Activated B cell treated with CpG ODN at 0.5 μM for 24 hours (primary cell): ENCODE measurements at regions not wholly inside any gene's neighbourhood (a gene's known extent, or its start where the extent isn't known, plus 50 kb on each side); places are given as distances from the start of the nearest gene placed in this dataset.

Source experiments
- ATAC-seq: fragments of 200-7000 bp; cut with Tn5 transposase; one replicate; pipeline ENCODE4 v1.10.0; 2021; ENCODE audit warnings: low read depth, mild to moderate bottlenecking, moderate library complexity
- CTCF ChIA-PET: fragments of 350-600 bp; sonication (Branson Sonifier 250); formaldehyde crosslinking; loops from one replicate; lab custom pipeline; 2021; ENCODE audit warnings: antibody characterized with exemption; lab: Charles Lee
- POLR2A ChIA-PET: fragments of 350-600 bp; sonication (Branson Sonifier 250); formaldehyde crosslinking; loops from one replicate; lab custom pipeline; 2021; ENCODE audit warnings: antibody characterized with exemption; lab: Charles Lee
- DNase-seq: peaks from one replicate; pipeline ENCODE4 v3.0.0; 2022
- H3K27ac Mint-ChIP-seq: one replicate; pipeline ENCODE4 v1.8.0; 2020; ENCODE audit warnings: mixed read lengths
- H3K27me3 Mint-ChIP-seq: one replicate; pipeline ENCODE4 v1.8.0; 2021; ENCODE audit warnings: mixed read lengths
- H3K36me3 Mint-ChIP-seq: one replicate; pipeline ENCODE4 v1.8.0; 2021; ENCODE audit warnings: low read depth, mixed read lengths
- H3K4me1 Mint-ChIP-seq: one replicate; pipeline ENCODE4 v1.8.0; 2021; ENCODE audit warnings: mixed read lengths
- H3K4me3 Mint-ChIP-seq: one replicate; pipeline ENCODE4 v1.8.0; 2020; ENCODE audit warnings: mild to moderate bottlenecking, mixed read lengths
- H3K9me3 Mint-ChIP-seq: one replicate; pipeline ENCODE4 v1.8.0; 2020; ENCODE audit warnings: mixed read lengths
- CTCF ChIP-seq: fragments of 200-600 bp; IDR thresholded peaks from one replicate; pipeline ENCODE4 v1.8.0; 2022; ENCODE audit warnings: antibody characterized with exemption, mild to moderate bottlenecking
- intact Hi-C: fragments of 100-400 bp; cut with micrococcal nuclease; formaldehyde crosslinking; loops from one replicate; pipeline ENCODE4 v1.15.1; 2024

GRCh38 chr5:155189476-155189875 is 175.9 kb downstream of the KIF4B start:
- intact Hi-C loops, result no loop called here

GRCh38 chr5:155189981-155190380 is 176.4 kb downstream of the KIF4B start:
- ChIA-PET CTCF (no interaction called here), POLR2A (no interaction called here)
- DNase-seq (no peak), ATAC-seq (no peak)
- no peak overlapping the region for H3K27ac Mint-ChIP-seq
- no peaks in the 10 kb centered on the region for H3K4me1 Mint-ChIP-seq
- TF ChIP-seq CTCF, result no peak
- intact Hi-C loops, result no loop called here
- no peaks in the 10 kb centered on the region for H3K36me3 Mint-ChIP-seq
- no peaks in the 10 kb centered on the region for H3K27me3 Mint-ChIP-seq
- H3K9me3 Mint-ChIP-seq, result peaks cover 6% of the 10 kb centered on the region
- no peak overlapping the region for H3K4me3 Mint-ChIP-seq

More at GRCh38 chr5:155189476-155189875, 175.9 kb downstream of the KIF4B start:
- Mint-ChIP-seq H3K27me3 (no peaks in the 10 kb centered on the region), H3K36me3 (no peaks in the 10 kb centered on the region), H3K4me3 (no peak overlapping the region), H3K27ac (no peak overlapping the region), H3K4me1 (no peaks in the 10 kb centered on the region), H3K9me3 (peaks cover 6% of the 10 kb centered on the region)
- ATAC-seq (no peak), DNase-seq (no peak)
- ChIA-PET CTCF (no interaction called here), POLR2A (no interaction called here)
- TF ChIP-seq CTCF, result no peak

GRCh38 chr5:155193029-155193428 is 179.5 kb downstream of the KIF4B start:
- Mint-ChIP-seq H3K27ac (no peak overlapping the region), H3K27me3 (no peaks in the 10 kb centered on the region), H3K4me1 (no peaks in the 10 kb centered on the region), H3K4me3 (no peak overlapping the region), H3K9me3 (no peaks in the 10 kb centered on the region), H3K36me3 (no peaks in the 10 kb centered on the region)
- ATAC-seq (no peak), DNase-seq (no peak)
- POLR2A ChIA-PET, result no interaction called here
- no peak for TF ChIP-seq CTCF
- CTCF ChIA-PET, result no interaction called here
- intact Hi-C loops, result no loop called here

- H3K4me1 Mint-ChIP-seq, result no peaks in the 10 kb centered on the region
- ChIA-PET POLR2A (no interaction called here), CTCF (no interaction called here)
- H3K36me3 Mint-ChIP-seq, result no peaks in the 10 kb centered on the region
- no peaks in the 10 kb centered on the region for H3K9me3 Mint-ChIP-seq
- no peak for TF ChIP-seq CTCF
- no peak overlapping the region for H3K4me3 Mint-ChIP-seq
- intact Hi-C loops, result no loop called here
- DNase-seq (no peak), ATAC-seq (no peak)
- no peak overlapping the region for H3K27ac Mint-ChIP-seq
- H3K27me3 Mint-ChIP-seq, result no peaks in the 10 kb centered on the region
Measured at GRCh38 chr5:155193483-155194107, 180.0 kb downstream of the KIF4B start.

- no peak for DNase-seq
- Mint-ChIP-seq H3K27ac (no peak overlapping the region), H3K4me3 (no peak overlapping the region), H3K36me3 (no peaks in the 10 kb centered on the region), H3K4me1 (no peaks in the 10 kb centered on the region), H3K27me3 (peaks cover 5% of the 10 kb centered on the region), H3K9me3 (peaks cover 4% of the 10 kb centered on the region)
- ATAC-seq, result no peak
- TF ChIP-seq CTCF, result no peak
- ChIA-PET CTCF (no interaction called here), POLR2A (no interaction called here)
- intact Hi-C loops, result no loop called here
Measured at GRCh38 chr5:155200608-155201007, 187.1 kb downstream of the KIF4B start.
